NCI-H1436 treated with DMSO at 0.1 percent for 48 hours (cell line): ENCODE measurements at regions not wholly inside any gene's neighbourhood (a gene's known extent, or its start where the extent isn't known, plus 50 kb on each side); places are given as distances from the start of the nearest gene placed in this dataset.
"Not testable (repeated sequence)": the region's sequence is repeated elsewhere in the genome, so short reads cannot be mapped to it uniquely, and the experiment has no call there.

Experiments
- DNase-seq: peaks from one replicate; lab custom pipeline; 2025; lab: John Stamatoyannopoulos, UW

GRCh38 chr3:80334534-80334933 is 566.7 kb upstream of the ROBO1 start:
- DNase-seq = no peak

GRCh38 chr3:80331494-80332170 is 563.8 kb upstream of the ROBO1 start:
- no peak for DNase-seq

- not testable (repeated sequence) for DNase-seq
Observed at GRCh38 chr3:80314541-80314940, 546.7 kb upstream of the ROBO1 start.

GRCh38 chr3:80308637-80309036 is 540.8 kb upstream of the ROBO1 start:
- DNase-seq = no peak

- DNase-seq = no peak
Observed at GRCh38 chr3:80307844-80308243, 540.0 kb upstream of the ROBO1 start.

DNA sequence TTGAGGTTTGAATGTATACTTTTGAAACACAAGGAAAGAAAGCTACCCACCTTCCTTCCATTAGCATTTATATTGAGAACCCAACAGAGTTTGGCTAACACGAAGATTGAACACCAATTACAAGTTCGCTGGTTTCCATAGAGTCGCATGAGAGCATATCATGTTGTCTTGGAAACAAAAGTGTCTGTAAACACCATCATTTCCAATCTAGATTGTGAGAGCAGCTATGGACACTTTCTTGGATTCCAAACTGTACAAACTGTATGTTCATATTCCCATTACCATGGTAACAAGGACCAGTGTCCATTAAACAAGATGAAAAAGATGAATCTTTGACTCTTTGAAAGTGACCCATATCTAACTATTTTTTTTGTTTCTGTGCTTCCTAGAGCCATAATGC is 529.9 kb upstream of the ROBO1 start:
- no peak for DNase-seq

- no peak for DNase-seq
Observed at GRCh38 chr3:80285388-80285787, 517.6 kb upstream of the ROBO1 start.

- DNase-seq = no peak
Observed at GRCh38 chr3:80283783-80284182, 516.0 kb upstream of the ROBO1 start.

GRCh38 chr3:80278056-80278455 is 510.3 kb upstream of the ROBO1 start:
- DNase-seq = no peak

GRCh38 chr3:80275120-80275519 is 507.3 kb upstream of the ROBO1 start:
- DNase-seq = no peak

DNA sequence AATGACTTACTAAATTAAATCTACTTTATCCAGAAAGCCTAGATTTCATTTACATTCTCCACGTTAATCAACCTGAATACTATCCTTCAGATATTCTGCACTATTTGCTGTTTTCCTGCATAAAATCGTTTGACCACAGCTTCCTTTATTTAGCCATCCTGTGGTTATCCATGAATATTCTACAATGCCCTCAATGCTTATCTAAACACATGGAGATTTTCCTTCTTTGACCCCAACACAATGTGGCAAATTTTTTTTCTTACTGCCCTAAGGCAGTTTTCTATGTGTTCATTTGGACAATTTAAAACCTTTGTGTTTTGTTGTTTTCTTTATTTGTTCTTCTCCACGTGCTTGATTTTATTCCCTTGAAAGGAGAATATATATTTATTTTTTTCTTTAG is 495.5 kb upstream of the ROBO1 start:
- DNase-seq = no peak

- no peak for DNase-seq
Observed at GRCh38 chr3:80261082-80261481, 493.3 kb upstream of the ROBO1 start.

DNA sequence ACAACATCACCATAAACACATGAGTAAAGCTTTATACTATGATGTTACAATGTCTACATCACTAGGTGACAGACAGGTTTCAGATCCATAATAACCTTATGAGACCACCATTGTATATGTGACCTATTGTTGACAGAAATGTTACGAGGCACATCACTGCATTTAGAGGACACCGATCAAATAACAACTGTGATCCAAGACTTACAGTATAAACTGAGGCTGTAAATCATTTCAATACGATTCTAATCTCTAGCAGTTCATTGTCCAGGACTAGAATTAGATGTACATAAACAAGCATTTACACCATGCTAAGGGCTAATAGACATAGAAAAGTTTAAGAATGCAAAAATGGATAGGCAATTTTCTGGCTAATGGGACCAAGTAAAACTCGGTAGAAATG is 491.9 kb upstream of the ROBO1 start:
- no peak for DNase-seq

DNA sequence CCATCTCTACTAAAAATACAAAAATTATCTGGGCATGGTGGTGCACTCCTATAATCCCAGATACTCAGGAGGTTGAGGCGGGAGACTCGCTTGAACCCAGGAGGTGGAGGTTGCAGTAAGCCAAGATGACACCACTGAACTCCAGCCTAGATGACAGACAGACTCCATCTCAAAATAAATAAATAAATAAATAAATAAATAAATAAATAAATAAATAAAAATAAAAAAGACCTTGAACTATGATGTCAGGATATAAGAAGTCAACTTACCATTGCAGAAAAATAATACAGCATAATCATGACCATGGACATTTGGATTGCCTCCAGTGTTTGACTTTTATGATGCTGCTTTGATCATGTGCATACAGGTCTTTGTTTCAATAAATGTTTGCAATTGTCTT is 484.3 kb upstream of the ROBO1 start:
- DNase-seq = no peak

DNA sequence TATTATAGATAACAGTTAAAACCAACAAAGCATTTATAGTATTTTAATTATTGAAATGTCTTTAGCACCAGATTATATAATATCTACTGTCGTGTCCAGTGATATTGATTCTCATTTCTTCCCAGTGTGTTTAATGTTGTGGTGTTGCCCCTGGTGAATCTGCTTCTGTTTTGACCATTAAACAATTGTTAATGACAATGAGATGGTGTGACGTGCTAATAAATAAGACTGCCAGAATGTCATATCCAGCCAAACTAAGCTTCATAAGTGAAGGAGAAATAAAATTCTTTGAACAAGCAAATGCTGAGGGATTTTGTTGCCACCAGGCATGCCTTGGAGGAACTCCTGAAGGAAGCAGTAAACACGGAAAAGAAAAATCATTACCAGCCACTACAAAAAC is 480.0 kb upstream of the ROBO1 start:
- no peak for DNase-seq

- DNase-seq = no peak
Observed at GRCh38 chr3:80244390-80244789, 476.6 kb upstream of the ROBO1 start.

DNA sequence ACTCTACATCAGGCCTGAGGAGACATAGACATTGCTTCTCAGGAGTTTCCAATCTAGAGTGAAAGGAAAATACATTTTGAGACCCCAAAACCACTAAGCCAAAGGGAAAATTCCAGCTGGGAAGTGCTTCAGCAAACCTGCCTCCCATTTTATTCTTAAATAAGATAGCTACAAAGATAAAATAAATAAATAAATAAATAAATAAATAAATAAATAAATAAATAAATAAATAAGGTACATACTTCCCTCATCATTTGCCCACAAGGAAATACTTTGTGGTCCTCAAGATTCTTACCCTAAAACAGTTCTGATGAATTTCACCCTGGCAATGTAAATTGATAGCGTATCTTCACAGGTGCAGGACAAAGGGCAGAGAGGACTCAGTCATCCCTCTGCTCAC is 474.0 kb upstream of the ROBO1 start:
- no peak for DNase-seq

GRCh38 chr3:80239301-80239700 is 471.5 kb upstream of the ROBO1 start:
- DNase-seq = no peak

- DNase-seq = no peak
Observed at GRCh38 chr3:80238606-80239005, 470.8 kb upstream of the ROBO1 start.

DNA sequence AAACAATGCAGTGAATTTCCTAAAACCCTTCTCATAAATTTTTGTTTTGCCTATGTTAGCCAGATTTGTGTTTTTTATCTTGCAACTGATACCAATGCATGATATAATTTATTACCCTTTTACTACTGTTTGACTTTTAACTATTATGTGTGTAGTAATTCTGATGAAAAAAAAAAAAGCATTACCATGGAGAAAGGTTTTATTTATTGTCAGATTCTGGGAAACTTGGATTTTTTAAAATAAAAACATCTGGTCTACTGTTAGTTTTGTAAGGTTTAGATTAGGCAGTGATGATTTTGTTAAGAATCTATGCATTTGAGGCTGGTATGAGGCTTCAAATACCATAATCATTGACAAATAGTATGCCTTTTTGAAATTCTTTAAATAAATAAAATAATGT is 470.4 kb upstream of the ROBO1 start:
- no peak for DNase-seq

DNA sequence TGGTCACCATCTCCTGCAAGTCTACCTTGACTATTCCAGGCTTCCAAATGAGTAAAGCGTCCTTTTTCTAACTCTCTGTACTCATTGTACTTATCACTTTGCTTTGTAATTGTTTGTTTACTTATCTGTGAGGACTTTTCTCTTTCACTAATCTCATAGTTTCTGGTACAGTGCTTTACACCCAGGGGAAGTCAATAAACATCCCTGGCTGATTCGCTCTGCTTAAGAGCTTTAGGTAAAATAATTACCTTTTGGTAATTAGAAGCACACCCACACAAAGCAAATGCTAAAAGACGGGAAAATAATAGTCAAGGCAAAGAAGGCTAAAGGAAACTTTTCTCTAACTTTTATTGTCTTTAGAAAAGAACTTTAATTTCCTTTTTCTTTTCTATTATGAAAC is 466.9 kb upstream of the ROBO1 start:
- DNase-seq = no peak

GRCh38 chr3:80233576-80233975 is 465.8 kb upstream of the ROBO1 start:
- no peak for DNase-seq

- DNase-seq = no peak
Observed at GRCh38 chr3:80232760-80233159, 465.0 kb upstream of the ROBO1 start.

- no peak for DNase-seq
Observed at GRCh38 chr3:80230962-80231361, 463.2 kb upstream of the ROBO1 start.

DNA sequence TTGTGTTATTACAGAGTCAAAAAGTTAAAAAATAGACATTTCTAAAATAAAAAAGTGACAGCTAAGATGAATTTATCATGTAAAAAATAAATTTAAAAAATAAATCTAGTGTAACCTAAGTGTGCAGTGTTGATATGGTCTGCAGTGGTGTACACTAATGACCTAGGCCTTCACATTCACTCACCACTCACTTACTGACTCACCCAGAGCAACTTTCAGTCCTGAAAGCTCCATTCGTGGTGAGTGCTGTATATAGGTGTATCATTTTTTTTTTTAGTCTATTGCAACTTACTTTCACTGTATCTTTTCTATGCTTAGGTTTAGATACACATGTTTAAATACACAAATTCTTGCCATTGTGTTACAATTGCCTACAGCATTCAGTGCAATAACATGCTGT is 459.4 kb upstream of the ROBO1 start:
- DNase-seq = no peak
